Brain microvascular endothelial cell (primary cell): ENCODE measurements at regions not wholly inside any gene's neighbourhood (a gene's known extent, or its start where the extent isn't known, plus 50 kb on each side); places are given as distances from the start of the nearest gene placed in this dataset.
"Not testable (repeated sequence)": the region's sequence is repeated elsewhere in the genome, so short reads cannot be mapped to it uniquely, and the experiment has no call there.

Experiments
- DNase-seq: peaks from one replicate; pipeline ENCODE4 v3.0.0-alpha.2; 2020
- H3K27ac ChIP-seq: fragments of 250-450 bp; sonication (Bioruptor Pico); 2 replicates; pipeline ENCODE4 v1.5.1; 2020; ENCODE audit warnings: mild to moderate bottlenecking, moderate library complexity
- H3K27me3 ChIP-seq: fragments of 250-450 bp; sonication (Bioruptor Pico); replicated peaks from 2 replicates; pipeline ENCODE4 v1.5.1; 2020; ENCODE audit warnings: mild to moderate bottlenecking
- H3K36me3 ChIP-seq: fragments of 250-450 bp; sonication (Bioruptor Pico); replicated peaks from 2 replicates; pipeline ENCODE4 v1.5.1; 2020; ENCODE audit warnings: mild to moderate bottlenecking
- H3K4me3 ChIP-seq: 2 replicates; pipeline ENCODE4 v1.5.1; 2011; ENCODE audit warnings: low read depth, mild to moderate bottlenecking, control low read depth, low read length, moderate library complexity
- in situ Hi-C: cut with HindIII; loops from 2 replicates; pipeline ENCODE4 v1.10.0; 2017; ENCODE audit warnings: low sequenced_read_pairs, low pct_ligation_motif_present
- TF ChIP-seq, protein P1 (sequence below): IDR thresholded peaks from 2 replicates; pipeline ENCODE4 v1.5.1; 2011; ENCODE audit warnings: low read depth, mild to moderate bottlenecking, moderate library complexity, low read length, control low read depth, inconsistent platforms; ENCODE audit errors: missing control alignments

DNA sequence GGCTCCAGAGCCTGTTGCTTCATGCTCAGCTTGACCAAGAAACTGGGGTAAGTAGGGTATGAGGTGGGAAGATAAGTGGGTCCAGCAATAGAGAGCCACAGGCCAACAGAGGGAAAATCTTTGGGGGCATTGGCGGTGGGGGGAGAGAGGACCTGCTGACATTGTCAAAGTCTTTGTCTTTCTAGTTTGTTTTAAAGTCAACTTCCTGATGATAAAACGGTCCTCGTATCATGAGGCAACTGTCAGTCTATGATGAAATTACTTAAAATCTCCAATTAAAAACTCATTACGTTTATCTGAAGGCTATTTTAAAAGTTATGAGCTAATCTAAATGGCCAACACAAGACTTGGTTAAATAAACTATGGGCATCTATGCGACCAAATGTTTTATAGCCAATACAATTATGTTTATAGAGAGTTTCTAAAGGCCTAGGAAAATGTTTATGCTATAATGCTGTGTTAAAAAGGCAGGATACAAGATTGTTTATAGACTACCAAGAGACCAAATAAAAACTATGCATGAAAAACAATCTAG lies 84.4 kb upstream of the CD28 start:
- H3K36me3 ChIP-seq: no peaks in the 10 kb centered on the region
- H3K4me3 ChIP-seq: no peak overlapping the region
- TF ChIP-seq, protein P1, sequence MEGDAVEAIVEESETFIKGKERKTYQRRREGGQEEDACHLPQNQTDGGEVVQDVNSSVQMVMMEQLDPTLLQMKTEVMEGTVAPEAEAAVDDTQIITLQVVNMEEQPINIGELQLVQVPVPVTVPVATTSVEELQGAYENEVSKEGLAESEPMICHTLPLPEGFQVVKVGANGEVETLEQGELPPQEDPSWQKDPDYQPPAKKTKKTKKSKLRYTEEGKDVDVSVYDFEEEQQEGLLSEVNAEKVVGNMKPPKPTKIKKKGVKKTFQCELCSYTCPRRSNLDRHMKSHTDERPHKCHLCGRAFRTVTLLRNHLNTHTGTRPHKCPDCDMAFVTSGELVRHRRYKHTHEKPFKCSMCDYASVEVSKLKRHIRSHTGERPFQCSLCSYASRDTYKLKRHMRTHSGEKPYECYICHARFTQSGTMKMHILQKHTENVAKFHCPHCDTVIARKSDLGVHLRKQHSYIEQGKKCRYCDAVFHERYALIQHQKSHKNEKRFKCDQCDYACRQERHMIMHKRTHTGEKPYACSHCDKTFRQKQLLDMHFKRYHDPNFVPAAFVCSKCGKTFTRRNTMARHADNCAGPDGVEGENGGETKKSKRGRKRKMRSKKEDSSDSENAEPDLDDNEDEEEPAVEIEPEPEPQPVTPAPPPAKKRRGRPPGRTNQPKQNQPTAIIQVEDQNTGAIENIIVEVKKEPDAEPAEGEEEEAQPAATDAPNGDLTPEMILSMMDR: no peak
- DNase-seq: no peak
- H3K27me3 ChIP-seq: no peaks in the 10 kb centered on the region
- in situ Hi-C loops: no loop called here
- no peak overlapping the region for H3K27ac ChIP-seq

GRCh38 chr2:203623096-203623495 lies 83.3 kb upstream of the CD28 start:
- Histone ChIP-seq H3K4me3 (no peak overlapping the region), H3K36me3 (no peaks in the 10 kb centered on the region), H3K27me3 (no peaks in the 10 kb centered on the region), H3K27ac (peak overlapping the region; percentile 72)
- TF ChIP-seq, protein P1: no peak
- in situ Hi-C loops: no loop called here
- peak; percentile 90 for DNase-seq

DNA sequence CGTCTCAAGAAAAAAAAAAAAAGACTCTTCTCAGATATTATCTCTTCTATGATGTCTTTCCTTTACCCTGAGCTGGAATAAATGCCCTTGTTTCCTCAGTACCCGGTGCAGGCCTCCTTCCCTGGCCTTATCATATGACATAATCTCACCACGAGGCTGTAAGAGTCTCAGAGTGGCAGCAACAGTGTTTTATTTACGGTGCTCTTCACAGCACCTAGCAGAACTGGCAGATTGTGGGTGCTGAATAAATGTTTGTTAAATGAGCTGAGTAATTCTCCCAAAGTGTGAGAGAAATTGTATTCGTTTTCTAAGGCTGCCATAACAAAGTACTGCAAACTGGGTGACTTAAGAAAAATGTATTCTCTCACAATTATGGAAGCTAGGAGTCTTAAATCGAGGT lies 82.8 kb upstream of the CD28 start:
- peak; percentile 26 for DNase-seq
- Histone ChIP-seq H3K36me3 (no peaks in the 10 kb centered on the region), H3K4me3 (no peak overlapping the region), H3K27me3 (no peaks in the 10 kb centered on the region), H3K27ac (peak overlapping the region; percentile 72)
- TF ChIP-seq, protein P1: no peak
- in situ Hi-C loops: no loop called here

GRCh38 chr2:203625701-203626100 lies 80.7 kb upstream of the CD28 start:
- H3K36me3 ChIP-seq: no peaks in the 10 kb centered on the region
- H3K27ac ChIP-seq: no peak overlapping the region
- H3K27me3 ChIP-seq: no peaks in the 10 kb centered on the region
- in situ Hi-C loops: no loop called here
- H3K4me3 ChIP-seq: no peak overlapping the region
- TF ChIP-seq, protein P1: no peak
- no peak for DNase-seq

DNA sequence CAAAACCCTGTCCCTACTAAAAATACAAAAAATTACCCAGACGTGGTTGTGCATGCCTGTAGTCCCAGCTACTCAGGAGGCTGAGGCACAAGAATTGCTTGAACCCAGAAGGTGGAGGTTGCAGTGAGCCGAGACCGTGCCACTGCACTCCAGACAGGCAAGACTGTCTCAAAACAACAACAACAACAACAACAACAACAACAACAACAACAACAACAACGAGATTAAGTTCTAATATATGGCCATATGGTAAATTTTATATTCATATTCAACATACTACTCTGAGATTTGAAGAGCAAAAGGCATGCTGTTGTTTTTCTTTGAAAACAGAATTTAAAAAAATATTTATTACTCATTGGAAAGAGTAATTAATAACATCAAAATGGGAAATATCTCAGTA lies 80.2 kb upstream of the CD28 start:
- H3K36me3 ChIP-seq, DNase-seq, H3K4me3 ChIP-seq, H3K27me3 ChIP-seq, in situ Hi-C loops: not testable (repeated sequence)
- peak overlapping the region; percentile 77 for H3K27ac ChIP-seq

DNA sequence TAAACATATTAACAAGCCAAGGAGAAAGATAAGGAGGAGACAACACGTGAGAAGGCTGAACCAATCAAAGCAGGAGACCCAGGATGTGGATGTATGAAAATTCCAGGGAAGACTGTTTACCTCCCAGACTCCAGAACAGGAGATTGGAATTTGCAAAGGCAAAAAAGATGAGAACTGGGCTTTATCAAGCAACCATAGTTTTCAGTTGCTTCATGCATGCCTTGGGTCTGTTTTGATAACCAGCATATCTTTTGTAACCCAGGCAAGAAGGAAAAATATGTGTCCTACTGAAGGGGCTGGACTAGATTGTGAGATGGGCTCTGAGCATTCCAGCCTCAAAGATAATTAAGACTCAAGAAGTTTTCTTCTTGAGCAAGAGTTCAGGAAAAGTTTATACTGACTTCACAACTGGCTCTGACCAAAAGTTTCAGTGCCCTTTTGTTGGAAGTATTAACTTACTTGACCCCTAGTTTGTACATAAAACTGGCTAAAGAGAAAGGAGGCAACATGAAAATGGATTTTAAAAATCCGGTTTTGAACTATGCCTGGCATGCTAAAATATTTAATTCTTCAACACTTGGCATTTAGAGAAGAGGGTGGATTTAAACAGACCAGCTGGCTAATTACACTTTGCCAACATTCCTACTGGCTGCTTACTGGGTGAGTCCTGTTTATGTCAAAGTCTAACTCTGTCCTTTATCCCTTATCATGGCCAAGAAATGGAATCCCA lies 79.3 kb upstream of the CD28 start:
- peak; percentile 85 for DNase-seq
- Histone ChIP-seq H3K27ac (peak overlapping the region; percentile 77), H3K36me3 (no peaks in the 10 kb centered on the region), H3K4me3 (no peak overlapping the region), H3K27me3 (no peaks in the 10 kb centered on the region)
- TF ChIP-seq, protein P1: no peak
- in situ Hi-C loops: no loop called here
